WERI-Rb-1 (cell line): ENCODE measurements at regions not wholly inside any gene's neighbourhood (a gene's known extent, or its start where the extent isn't known, plus 50 kb on each side); places are given as distances from the start of the nearest gene placed in this dataset.

Source experiments
- DNase-seq: peaks from one replicate; pipeline ENCODE4 v3.0.0-alpha.2; 2020
- H3K27ac ChIP-seq: fragments of 250-450 bp; sonication (Bioruptor Pico); 2 replicates; pipeline ENCODE4 v1.5.1; 2020; ENCODE audit warnings: mild to moderate bottlenecking, moderate library complexity
- H3K27me3 ChIP-seq: fragments of 250-450 bp; sonication (Bioruptor Pico); 2 replicates; pipeline ENCODE4 v1.5.1; 2021; ENCODE audit warnings: mild to moderate bottlenecking, low read depth, moderate library complexity; ENCODE audit not compliant: insufficient read depth, severe bottlenecking
- H3K36me3 ChIP-seq: fragments of 250-450 bp; sonication (Bioruptor Pico); 2 replicates; pipeline ENCODE4 v1.5.1; 2020; ENCODE audit warnings: mild to moderate bottlenecking, moderate library complexity
- H3K4me3 ChIP-seq: 2 replicates; pipeline ENCODE4 v1.5.1; 2011; ENCODE audit warnings: low read depth, mild to moderate bottlenecking, control low read depth, low read length
- H3K9me3 ChIP-seq: fragments of 250-450 bp; sonication (Bioruptor Pico); 2 replicates; pipeline ENCODE4 v1.5.1; 2021; ENCODE audit warnings: mild to moderate bottlenecking, moderate library complexity; ENCODE audit not compliant: severe bottlenecking
- TF ChIP-seq, protein P1 (sequence below): IDR thresholded peaks from 2 replicates; pipeline ENCODE4 v1.5.1; 2011; ENCODE audit warnings: low read depth, mild to moderate bottlenecking, control low read depth, inconsistent platforms, low read length

DNA sequence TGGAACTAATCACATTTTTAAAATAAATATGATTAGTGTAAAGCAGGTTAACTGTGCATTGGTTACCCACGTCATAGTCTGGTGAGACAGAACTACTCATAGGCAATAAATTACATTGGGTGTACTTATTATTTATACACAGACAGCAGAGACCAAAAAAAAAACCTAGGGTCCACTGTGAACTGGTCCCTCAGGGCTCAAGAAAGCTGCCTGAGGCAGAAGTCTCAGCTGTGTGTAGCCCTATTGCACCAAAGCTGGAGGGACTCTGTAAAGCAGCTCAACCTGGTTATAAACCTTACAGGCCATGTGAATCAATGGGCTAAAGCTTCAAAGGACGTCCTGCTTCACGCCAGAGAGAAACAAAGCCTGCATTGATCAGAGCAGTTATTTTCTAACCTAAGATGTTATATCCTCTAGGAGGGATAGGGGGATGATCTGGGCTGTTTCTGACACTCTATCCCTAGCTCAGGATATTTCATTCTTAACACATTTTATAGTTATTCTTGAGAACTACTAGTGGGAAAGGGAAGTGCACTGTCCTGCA, 432.2 kb upstream of the ANO3 start:
- Histone ChIP-seq H3K36me3 (no peaks in the 10 kb centered on the region), H3K27me3 (no peaks in the 10 kb centered on the region), H3K4me3 (no peak overlapping the region), H3K9me3 (no peaks in the 10 kb centered on the region), H3K27ac (no peak overlapping the region)
- TF ChIP-seq, protein P1, sequence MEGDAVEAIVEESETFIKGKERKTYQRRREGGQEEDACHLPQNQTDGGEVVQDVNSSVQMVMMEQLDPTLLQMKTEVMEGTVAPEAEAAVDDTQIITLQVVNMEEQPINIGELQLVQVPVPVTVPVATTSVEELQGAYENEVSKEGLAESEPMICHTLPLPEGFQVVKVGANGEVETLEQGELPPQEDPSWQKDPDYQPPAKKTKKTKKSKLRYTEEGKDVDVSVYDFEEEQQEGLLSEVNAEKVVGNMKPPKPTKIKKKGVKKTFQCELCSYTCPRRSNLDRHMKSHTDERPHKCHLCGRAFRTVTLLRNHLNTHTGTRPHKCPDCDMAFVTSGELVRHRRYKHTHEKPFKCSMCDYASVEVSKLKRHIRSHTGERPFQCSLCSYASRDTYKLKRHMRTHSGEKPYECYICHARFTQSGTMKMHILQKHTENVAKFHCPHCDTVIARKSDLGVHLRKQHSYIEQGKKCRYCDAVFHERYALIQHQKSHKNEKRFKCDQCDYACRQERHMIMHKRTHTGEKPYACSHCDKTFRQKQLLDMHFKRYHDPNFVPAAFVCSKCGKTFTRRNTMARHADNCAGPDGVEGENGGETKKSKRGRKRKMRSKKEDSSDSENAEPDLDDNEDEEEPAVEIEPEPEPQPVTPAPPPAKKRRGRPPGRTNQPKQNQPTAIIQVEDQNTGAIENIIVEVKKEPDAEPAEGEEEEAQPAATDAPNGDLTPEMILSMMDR = no peak
- DNase-seq = no peak

DNA sequence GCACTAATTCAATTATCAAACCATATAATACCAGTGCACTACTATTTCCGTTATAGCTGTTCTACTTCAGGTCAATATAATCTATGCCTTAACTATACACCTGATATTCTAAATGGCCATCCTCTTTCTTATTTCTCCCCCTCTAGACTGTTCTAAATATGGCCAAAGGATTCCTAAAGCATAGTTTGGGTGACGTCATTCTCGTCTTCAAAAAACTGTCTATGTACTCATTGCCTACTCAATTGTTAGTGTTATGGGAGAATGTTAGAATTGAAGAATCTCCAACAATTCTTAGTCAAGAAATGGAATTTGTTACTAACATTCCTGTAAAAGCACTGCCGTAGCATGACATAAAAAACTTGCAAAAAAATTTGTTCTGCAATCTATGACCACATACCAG, 431.1 kb upstream of the ANO3 start:
- Histone ChIP-seq H3K36me3 (no peaks in the 10 kb centered on the region), H3K27me3 (no peaks in the 10 kb centered on the region), H3K4me3 (no peak overlapping the region), H3K27ac (no peak overlapping the region), H3K9me3 (no peaks in the 10 kb centered on the region)
- no peak for DNase-seq
- TF ChIP-seq, protein P1 = no peak

GRCh38 chr11:25901415-25901814, 430.5 kb upstream of the ANO3 start:
- no peak overlapping the region for H3K27ac ChIP-seq
- no peaks in the 10 kb centered on the region for H3K9me3 ChIP-seq
- TF ChIP-seq, protein P1 = no peak
- no peak for DNase-seq
- no peaks in the 10 kb centered on the region for H3K36me3 ChIP-seq
- no peak overlapping the region for H3K4me3 ChIP-seq
- no peaks in the 10 kb centered on the region for H3K27me3 ChIP-seq

- no peak overlapping the region for H3K27ac ChIP-seq
- no peak for DNase-seq
- no peaks in the 10 kb centered on the region for H3K27me3 ChIP-seq
- H3K4me3 ChIP-seq = no peak overlapping the region
- no peaks in the 10 kb centered on the region for H3K9me3 ChIP-seq
- TF ChIP-seq, protein P1 = no peak
- no peaks in the 10 kb centered on the region for H3K36me3 ChIP-seq
Observed at GRCh38 chr11:25902476-25902875, 429.5 kb upstream of the ANO3 start.

GRCh38 chr11:25908726-25909125, 423.2 kb upstream of the ANO3 start:
- no peaks in the 10 kb centered on the region for H3K27me3 ChIP-seq
- no peak for DNase-seq
- H3K4me3 ChIP-seq = no peak overlapping the region
- TF ChIP-seq, protein P1 = no peak
- H3K27ac ChIP-seq = no peak overlapping the region
- no peaks in the 10 kb centered on the region for H3K9me3 ChIP-seq
- H3K36me3 ChIP-seq = no peaks in the 10 kb centered on the region

GRCh38 chr11:25910086-25910485, 421.8 kb upstream of the ANO3 start:
- no peaks in the 10 kb centered on the region for H3K27me3 ChIP-seq
- H3K4me3 ChIP-seq = no peak overlapping the region
- H3K9me3 ChIP-seq = no peaks in the 10 kb centered on the region
- no peak for DNase-seq
- TF ChIP-seq, protein P1 = no peak
- no peak overlapping the region for H3K27ac ChIP-seq
- no peaks in the 10 kb centered on the region for H3K36me3 ChIP-seq
